ENCODE measurements at regions not wholly inside any gene's neighbourhood (a gene's known extent, or its start where the extent isn't known, plus 50 kb on each side); places are given as distances from the start of the nearest gene placed in this dataset.

DNA sequence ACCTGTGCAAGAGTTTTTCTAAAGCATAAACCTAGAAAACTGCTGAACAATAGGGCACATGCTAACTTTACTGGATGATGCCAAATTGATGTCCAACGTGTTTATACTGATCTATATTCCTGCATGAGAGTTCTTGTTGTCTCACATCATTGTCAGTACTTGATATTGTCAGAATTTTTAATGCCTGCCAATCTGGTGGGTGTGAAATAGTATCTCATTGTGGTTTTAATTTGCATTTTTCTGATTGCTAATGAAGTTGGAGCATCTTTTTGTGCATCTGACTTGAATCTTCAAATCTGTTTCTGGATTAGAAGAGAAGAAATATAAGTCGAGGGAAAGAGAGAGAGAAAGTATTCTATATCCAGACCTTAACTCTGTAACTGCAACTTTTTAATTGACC lies 309.8 kb upstream of the KIAA1217 start:
- Histone ChIP-seq H3K9me3 (ENCODE audit: insufficient read depth, low read depth, low read length) (no peaks in the 10 kb centered on the region), H3K36me3 (ENCODE audit: insufficient read depth, low read length) (no peaks in the 10 kb centered on the region), H3F3A (ENCODE audit: low read depth) (no peaks in the 10 kb centered on the region), H3K9ac (ENCODE audit: low read depth, low read length, poor library complexity, severe bottlenecking) (no peak overlapping the region), H3K4me3 (ENCODE audit: low read length, poor library complexity, severe bottlenecking) (no peak overlapping the region), H3K27me3 (ENCODE audit: insufficient read depth, low read length, poor library complexity, severe bottlenecking) (no peaks in the 10 kb centered on the region), H3K79me2 (ENCODE audit: insufficient read depth, low read length) (no peaks in the 10 kb centered on the region), H3K4me1 (ENCODE audit: insufficient read depth, low read length, poor library complexity, severe bottlenecking) (no peaks in the 10 kb centered on the region), H3K9me2 (replicated peaks; ENCODE audit: low read depth, low read length) (no peaks in the 10 kb centered on the region), H3K4me2 (ENCODE audit: low read depth, low read length, poor library complexity, severe bottlenecking) (no peak overlapping the region), H2AFZ (ENCODE audit: low read length) (0 out of 2 replicates have a peak overlapping the region, but pooled peaks have one; percentile 33), H4K20me1 (ENCODE audit: insufficient read depth, low read length, poor library complexity, severe bottlenecking) (no peaks in the 10 kb centered on the region)
- no peak for TF ChIP-seq EZH2phosphoT487 (IDR thresholded peaks at IDR 0.05; ENCODE audit: borderline replicate concordance)
- TF ChIP-seq, protein P1, sequence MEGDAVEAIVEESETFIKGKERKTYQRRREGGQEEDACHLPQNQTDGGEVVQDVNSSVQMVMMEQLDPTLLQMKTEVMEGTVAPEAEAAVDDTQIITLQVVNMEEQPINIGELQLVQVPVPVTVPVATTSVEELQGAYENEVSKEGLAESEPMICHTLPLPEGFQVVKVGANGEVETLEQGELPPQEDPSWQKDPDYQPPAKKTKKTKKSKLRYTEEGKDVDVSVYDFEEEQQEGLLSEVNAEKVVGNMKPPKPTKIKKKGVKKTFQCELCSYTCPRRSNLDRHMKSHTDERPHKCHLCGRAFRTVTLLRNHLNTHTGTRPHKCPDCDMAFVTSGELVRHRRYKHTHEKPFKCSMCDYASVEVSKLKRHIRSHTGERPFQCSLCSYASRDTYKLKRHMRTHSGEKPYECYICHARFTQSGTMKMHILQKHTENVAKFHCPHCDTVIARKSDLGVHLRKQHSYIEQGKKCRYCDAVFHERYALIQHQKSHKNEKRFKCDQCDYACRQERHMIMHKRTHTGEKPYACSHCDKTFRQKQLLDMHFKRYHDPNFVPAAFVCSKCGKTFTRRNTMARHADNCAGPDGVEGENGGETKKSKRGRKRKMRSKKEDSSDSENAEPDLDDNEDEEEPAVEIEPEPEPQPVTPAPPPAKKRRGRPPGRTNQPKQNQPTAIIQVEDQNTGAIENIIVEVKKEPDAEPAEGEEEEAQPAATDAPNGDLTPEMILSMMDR (conservative IDR thresholded peaks at IDR 0.05; ENCODE audit: low read length): no peak

DNA sequence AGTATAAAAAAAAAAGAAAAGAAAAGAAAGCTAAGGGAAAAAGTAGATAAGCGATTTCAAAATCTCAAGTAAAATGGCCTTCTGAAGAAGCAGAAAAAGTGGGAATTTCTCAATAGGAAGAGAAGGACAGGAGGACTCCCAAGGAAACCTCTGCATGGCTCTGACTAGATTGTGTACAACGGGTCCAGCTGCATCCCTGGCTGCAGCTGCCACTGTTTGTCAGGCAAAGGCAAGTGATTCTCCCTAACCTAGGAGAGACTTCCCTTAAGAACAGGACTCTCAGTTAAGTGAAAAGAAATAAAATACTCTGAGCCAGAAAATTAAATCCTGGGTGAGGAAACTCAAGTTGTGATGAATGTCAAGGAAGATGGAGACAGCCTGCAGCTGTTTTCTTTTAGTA lies 298.6 kb upstream of the KIAA1217 start:
- no peaks in the 10 kb centered on the region for H4K20me1 ChIP-seq (ENCODE audit: insufficient read depth, low read length, poor library complexity, severe bottlenecking)
- H2AFZ ChIP-seq (ENCODE audit: low read length): no peak overlapping the region
- H3K9me3 ChIP-seq (ENCODE audit: insufficient read depth, low read depth, low read length): no peaks in the 10 kb centered on the region
- H3K9me2 ChIP-seq (replicated peaks; ENCODE audit: low read depth, low read length): no peaks in the 10 kb centered on the region
- H3K4me2 ChIP-seq (ENCODE audit: low read depth, low read length, poor library complexity, severe bottlenecking): no peak overlapping the region
- H3K4me1 ChIP-seq (ENCODE audit: insufficient read depth, low read length, poor library complexity, severe bottlenecking): no peaks in the 10 kb centered on the region
- no peak for TF ChIP-seq EZH2phosphoT487 (IDR thresholded peaks at IDR 0.05; ENCODE audit: borderline replicate concordance)
- TF ChIP-seq, protein P1 (conservative IDR thresholded peaks at IDR 0.05; ENCODE audit: low read length): no peak
- no peak overlapping the region for H3K4me3 ChIP-seq (ENCODE audit: low read length, poor library complexity, severe bottlenecking)
- H3K79me2 ChIP-seq (ENCODE audit: insufficient read depth, low read length): no peaks in the 10 kb centered on the region
- H3F3A ChIP-seq (ENCODE audit: low read depth): no peaks in the 10 kb centered on the region
- no peaks in the 10 kb centered on the region for H3K36me3 ChIP-seq (ENCODE audit: insufficient read depth, low read length)
- no peaks in the 10 kb centered on the region for H3K27me3 ChIP-seq (ENCODE audit: insufficient read depth, low read length, poor library complexity, severe bottlenecking)
- H3K9ac ChIP-seq (ENCODE audit: low read depth, low read length, poor library complexity, severe bottlenecking): no peak overlapping the region

DNA sequence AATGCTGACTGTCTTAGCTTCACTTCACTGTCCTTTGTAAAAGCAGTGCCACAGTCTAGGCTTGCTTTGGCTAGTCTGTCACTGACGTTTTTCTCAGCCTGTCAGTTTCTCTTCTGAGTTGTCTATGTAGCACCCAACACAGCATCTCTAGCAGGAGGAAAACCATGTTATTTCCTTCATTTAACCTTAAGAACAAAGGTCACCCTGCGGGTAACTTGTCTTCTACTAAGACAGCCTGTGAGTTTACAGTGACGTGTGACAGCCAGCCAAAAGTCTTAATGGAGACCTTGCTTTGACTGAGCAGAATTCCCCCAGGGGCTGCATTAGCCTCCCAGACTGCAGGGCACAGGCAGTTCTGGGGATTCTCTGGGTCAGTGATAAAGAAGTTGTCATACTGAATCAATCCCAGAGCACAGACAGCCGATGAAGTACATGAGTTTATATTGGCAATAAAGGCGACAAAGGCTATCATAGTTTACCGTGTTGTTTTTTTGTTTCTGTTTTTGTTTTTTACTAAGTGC lies 296.0 kb upstream of the KIAA1217 start:
- TF ChIP-seq, protein P1 (conservative IDR thresholded peaks at IDR 0.05; ENCODE audit: low read length): no peak
- no peaks in the 10 kb centered on the region for H3K36me3 ChIP-seq (ENCODE audit: insufficient read depth, low read length)

More for the DNA sequence above, 296.0 kb upstream of the KIAA1217 start:
- Histone ChIP-seq H2AFZ (ENCODE audit: low read length) (no peak overlapping the region), H4K20me1 (ENCODE audit: insufficient read depth, low read length, poor library complexity, severe bottlenecking) (no peaks in the 10 kb centered on the region), H3K4me1 (ENCODE audit: insufficient read depth, low read length, poor library complexity, severe bottlenecking) (peaks cover 9% of the 10 kb centered on the region), H3K27me3 (ENCODE audit: insufficient read depth, low read length, poor library complexity, severe bottlenecking) (no peaks in the 10 kb centered on the region), H3K79me2 (ENCODE audit: insufficient read depth, low read length) (no peaks in the 10 kb centered on the region), H3K9ac (ENCODE audit: low read depth, low read length, poor library complexity, severe bottlenecking) (no peak overlapping the region), H3K9me2 (replicated peaks; ENCODE audit: low read depth, low read length) (no peaks in the 10 kb centered on the region), H3K9me3 (ENCODE audit: insufficient read depth, low read depth, low read length) (no peaks in the 10 kb centered on the region), H3K4me3 (ENCODE audit: low read length, poor library complexity, severe bottlenecking) (no peak overlapping the region), H3K4me2 (ENCODE audit: low read depth, low read length, poor library complexity, severe bottlenecking) (no peak overlapping the region), H3F3A (ENCODE audit: low read depth) (no peaks in the 10 kb centered on the region)
